Ishikawa (cell line): ENCODE measurements at regions not wholly inside any gene's neighbourhood (a gene's known extent, or its start where the extent isn't known, plus 50 kb on each side); places are given as distances from the start of the nearest gene placed in this dataset.

ENCODE experiments used
- CEBPB ChIP-seq: IDR thresholded peaks from 2 replicates; pipeline ENCODE4 v1.6.1; 2012
- EP300 ChIP-seq: IDR thresholded peaks from 2 replicates; pipeline ENCODE4 v1.6.1; 2012; ENCODE audit warnings: borderline replicate concordance
- FOXM1 ChIP-seq: IDR thresholded peaks from 2 replicates; pipeline ENCODE4 v1.6.1; 2012; ENCODE audit warnings: low read depth, borderline replicate concordance
- RAD21 ChIP-seq: IDR thresholded peaks from 2 replicates; pipeline ENCODE4 v1.6.1; 2012; ENCODE audit warnings: low read depth
- REST ChIP-seq: IDR thresholded peaks from 2 replicates; pipeline ENCODE4 v1.6.1; 2012; ENCODE audit warnings: low read depth, mild to moderate bottlenecking
- TAF1 ChIP-seq: IDR thresholded peaks from 2 replicates; pipeline ENCODE4 v1.6.1; 2012; ENCODE audit warnings: low read depth, mild to moderate bottlenecking
- TCF12 ChIP-seq: IDR thresholded peaks from 2 replicates; pipeline ENCODE4 v1.6.1; 2012; ENCODE audit warnings: low read depth
- TEAD4 ChIP-seq: IDR thresholded peaks from 2 replicates; pipeline ENCODE4 v1.6.1; 2012
- USF1 ChIP-seq: IDR thresholded peaks from 2 replicates; pipeline ENCODE4 v1.6.1; 2012
- ZBTB7A ChIP-seq: IDR thresholded peaks from 2 replicates; pipeline ENCODE4 v1.6.1; 2012; ENCODE audit warnings: low read depth

GRCh38 chr12:112602150-112602549 lies 183.4 kb downstream of the PTPN11 start:
- TF ChIP-seq TEAD4: no peak
- TF ChIP-seq USF1: no peak
- no peak for TF ChIP-seq RAD21
- no peak for TF ChIP-seq FOXM1
- no peak for TF ChIP-seq EP300
- no peak for TF ChIP-seq ZBTB7A
- TF ChIP-seq CEBPB: no peak
- TF ChIP-seq REST: no peak
- no peak for TF ChIP-seq TCF12
- no peak for TF ChIP-seq TAF1
